ENCODE measurements at regions not wholly inside any gene's neighbourhood (a gene's known extent, or its start where the extent isn't known, plus 50 kb on each side); places are given as distances from the start of the nearest gene placed in this dataset.
"Not testable (repeated sequence)": the region's sequence is repeated elsewhere in the genome, so short reads cannot be mapped to it uniquely, and the experiment has no call there.

GRCh38 chrX:85529141-85529540 lies 149.7 kb upstream of the POF1B start:
- H3K9me3 ChIP-seq (ENCODE audit: control insufficient read depth in 1 of 2, insufficient read depth in 1 of 2, low read depth in 1 of 2, low read length in 2 of 2); ATAC-seq; H2AFZ ChIP-seq (ENCODE audit: low read depth, low read length, poor library complexity, severe bottlenecking); H3K4me1 ChIP-seq (ENCODE audit: control insufficient read depth in 1 of 2, insufficient read depth in 2 of 2, low read length in 2 of 2); H3K9me2 ChIP-seq (ENCODE audit: insufficient read depth); H3K36me3 ChIP-seq (ENCODE audit: control insufficient read depth in 1 of 2, insufficient read depth in 2 of 2, low read length in 2 of 2); BruUV-seq (replicated peaks); H3K4me2 ChIP-seq (ENCODE audit: low read length); H3K9ac ChIP-seq (ENCODE audit: low read length); intact Hi-C loops (cut with micrococcal nuclease); CTCF ChIA-PET; RAD21 ChIA-PET (ENCODE audit: low non-redundant PET in 1 of 2, low total read pairs in 2 of 2, uncharacterized antibody in 2 of 2, unreplicated experiment in 2 of 2); H3K27ac ChIP-seq (ENCODE audit: low read depth, low read length); H3K4me3 ChIP-seq (replicated peaks in 1 of 2; ENCODE audit: low read depth in 1 of 2, low read length in 2 of 2); H3K79me2 ChIP-seq (ENCODE audit: insufficient read depth, low read length); H3K27me3 ChIP-seq (ENCODE audit: insufficient read depth, low read length); H4K20me1 ChIP-seq (ENCODE audit: insufficient read depth); POLR2A ChIA-PET; DNase-seq (ENCODE audit: low read depth, low spot score): not testable (repeated sequence)

- Histone ChIP-seq H3K27ac (ENCODE audit: low read depth, low read length) (no peak overlapping the region), H3K9me3 (ENCODE audit: control insufficient read depth in 1 of 2, insufficient read depth in 1 of 2, low read depth in 1 of 2, low read length in 2 of 2) (no peaks in the 10 kb centered on the region), H3K27me3 (ENCODE audit: insufficient read depth, low read length) (no peaks in the 10 kb centered on the region), H3K36me3 (ENCODE audit: control insufficient read depth in 1 of 2, insufficient read depth in 2 of 2, low read length in 2 of 2) (no peaks in the 10 kb centered on the region), H3K9ac (ENCODE audit: low read length) (no peak overlapping the region), H3K4me3 (replicated peaks in 1 of 2; ENCODE audit: low read depth in 1 of 2, low read length in 2 of 2) (no peak overlapping the region), H3K79me2 (ENCODE audit: insufficient read depth, low read length) (no peaks in the 10 kb centered on the region), H4K20me1 (ENCODE audit: insufficient read depth) (no peaks in the 10 kb centered on the region), H3K9me2 (ENCODE audit: insufficient read depth) (no peaks in the 10 kb centered on the region), H3K4me1 (ENCODE audit: control insufficient read depth in 1 of 2, insufficient read depth in 2 of 2, low read length in 2 of 2) (no peaks in the 10 kb centered on the region), H3K4me2 (ENCODE audit: low read length) (no peak overlapping the region), H2AFZ (ENCODE audit: low read depth, low read length, poor library complexity, severe bottlenecking) (no peak overlapping the region)
- POLR2A ChIA-PET = no interaction called here
- intact Hi-C loops (cut with micrococcal nuclease) = no loop called here
- no TSS peak for BruUV-seq (replicated peaks)
- RAD21 ChIA-PET (ENCODE audit: low non-redundant PET in 1 of 2, low total read pairs in 2 of 2, uncharacterized antibody in 2 of 2, unreplicated experiment in 2 of 2) = no interaction called here
- no peak for ATAC-seq
- DNase-seq (ENCODE audit: low read depth, low spot score) = no peak
- TF ChIP-seq EGR1 (IDR thresholded peaks at IDR 0.05; ENCODE audit: low read depth) (no peak), CTCF (IDR thresholded peaks at IDR 0.05 in 2 of 3, conservative IDR thresholded peaks at IDR 0.05 in 1 of 3; ENCODE audit: borderline replicate concordance in 1 of 3, insufficient read depth in 1 of 3, low read depth in 2 of 3, low read length in 2 of 3) (no peak), FOSL1 (IDR thresholded peaks at IDR 0.05; ENCODE audit: low read depth) (no peak), CEBPB (IDR thresholded peaks at IDR 0.05; ENCODE audit: low read depth) (no peak), EZH2phosphoT487 (IDR thresholded peaks at IDR 0.05; ENCODE audit: borderline replicate concordance) (no peak), YY1 (IDR thresholded peaks at IDR 0.05; ENCODE audit: extremely low read depth, insufficient replicate concordance, low read depth, low read length) (no peak), ELF1 (IDR thresholded peaks at IDR 0.05; ENCODE audit: borderline replicate concordance, low read depth) (no peak), ZFX (IDR thresholded peaks at IDR 0.05) (no peak), POLR2AphosphoS5 (IDR thresholded peaks at IDR 0.05; ENCODE audit: low read depth, low read length) (no peak), SIN3A (IDR thresholded peaks at IDR 0.05; ENCODE audit: low read depth) (no peak), MAX (IDR thresholded peaks at IDR 0.05) (no peak), REST (IDR thresholded peaks at IDR 0.05; ENCODE audit: low read depth) (no peak), TCF7L2 (IDR thresholded peaks at IDR 0.05; ENCODE audit: borderline replicate concordance, extremely low read depth, insufficient read depth, insufficient read length) (no peak), RAD21 (IDR thresholded peaks at IDR 0.05; ENCODE audit: low read depth) (no peak), EZH2 (IDR thresholded peaks at IDR 0.05) (no peak), SP1 (IDR thresholded peaks at IDR 0.05; ENCODE audit: low read depth) (no peak)
- CTCF ChIA-PET = no interaction called here
Observed at GRCh38 chrX:85517994-85518718, 138.7 kb upstream of the POF1B start.
